ENCODE measurements at regions not wholly inside any gene's neighbourhood (a gene's known extent, or its start where the extent isn't known, plus 50 kb on each side); places are given as distances from the start of the nearest gene placed in this dataset.

- DNase-seq, result no peak
These were observed 1206.0 kb upstream of the C9orf72 start for GRCh38 chr9:28779243-28779642.

DNA sequence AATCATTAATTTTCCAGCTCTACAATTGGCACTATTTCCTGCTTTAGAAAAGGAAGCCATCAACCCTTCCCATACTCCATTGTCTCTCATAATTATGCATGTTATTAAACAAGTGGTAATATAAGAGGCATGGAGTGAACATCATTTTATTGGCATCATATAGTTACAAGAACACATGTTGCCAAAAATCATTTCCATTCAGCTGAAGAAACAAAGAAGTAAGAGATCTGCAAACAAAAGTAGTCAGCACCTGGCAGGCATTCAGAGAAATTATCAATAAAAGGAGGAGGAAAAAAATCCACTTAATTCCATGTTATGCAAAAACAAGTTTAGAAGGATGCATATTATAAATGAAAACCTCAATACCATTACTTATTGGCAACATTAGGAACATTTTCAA lies 1208.2 kb upstream of the C9orf72 start:
- peak; percentile 93 for DNase-seq

- DNase-seq, result no peak
These were observed 1209.3 kb upstream of the C9orf72 start for GRCh38 chr9:28782630-28783029.

GRCh38 chr9:28792716-28793115 lies 1219.4 kb upstream of the C9orf72 start:
- no peak for DNase-seq

DNA sequence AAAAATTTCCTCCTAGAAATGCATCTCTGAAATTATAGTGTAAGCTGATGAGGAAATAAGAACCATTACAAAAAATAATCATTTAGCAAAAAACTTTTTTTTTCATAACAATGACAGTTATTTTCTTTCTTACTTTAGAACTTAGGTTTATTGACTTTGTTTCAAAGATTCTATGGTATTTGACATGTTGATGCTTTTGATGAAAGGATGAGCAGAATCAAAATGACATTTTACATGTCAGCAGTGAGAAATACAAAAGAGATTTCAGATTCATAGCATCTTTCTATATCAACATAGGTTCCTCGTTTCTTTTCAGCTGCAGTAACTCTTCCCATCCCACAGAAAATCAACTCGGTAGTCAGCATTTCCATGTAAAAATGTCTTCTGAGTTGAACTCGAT lies 1226.6 kb upstream of the C9orf72 start:
- DNase-seq, result no peak

DNA sequence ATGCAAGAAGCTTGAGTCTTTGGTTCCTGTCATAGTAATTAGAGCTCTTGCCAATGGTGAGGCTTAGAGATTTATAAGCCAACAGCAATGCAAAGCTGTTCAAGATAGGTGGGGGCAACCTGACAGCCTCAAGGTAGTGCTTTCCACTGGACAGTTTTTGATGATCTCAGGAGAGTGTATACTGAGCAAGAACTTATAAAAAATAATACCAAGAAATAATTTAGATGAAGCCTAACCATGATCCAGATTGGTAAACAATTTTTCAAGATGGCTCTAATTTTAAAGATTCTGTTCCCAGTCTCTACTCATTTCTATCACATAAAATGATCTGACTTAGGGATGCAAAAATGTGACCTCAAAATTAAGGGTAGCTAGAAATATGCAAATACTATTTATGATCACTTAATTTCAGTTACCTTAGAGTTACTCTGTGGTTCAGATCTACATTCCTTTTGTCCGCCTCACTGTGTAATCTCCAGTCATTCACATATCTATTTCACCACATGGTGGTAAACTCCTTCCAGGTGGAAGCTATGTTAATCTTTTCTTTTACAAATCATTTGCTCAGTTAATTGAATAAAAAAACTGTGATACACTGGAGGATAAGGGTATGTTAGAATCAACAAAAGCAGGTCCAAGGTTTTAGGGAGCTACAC lies 1228.0 kb upstream of the C9orf72 start:
- no peak for DNase-seq

DNA sequence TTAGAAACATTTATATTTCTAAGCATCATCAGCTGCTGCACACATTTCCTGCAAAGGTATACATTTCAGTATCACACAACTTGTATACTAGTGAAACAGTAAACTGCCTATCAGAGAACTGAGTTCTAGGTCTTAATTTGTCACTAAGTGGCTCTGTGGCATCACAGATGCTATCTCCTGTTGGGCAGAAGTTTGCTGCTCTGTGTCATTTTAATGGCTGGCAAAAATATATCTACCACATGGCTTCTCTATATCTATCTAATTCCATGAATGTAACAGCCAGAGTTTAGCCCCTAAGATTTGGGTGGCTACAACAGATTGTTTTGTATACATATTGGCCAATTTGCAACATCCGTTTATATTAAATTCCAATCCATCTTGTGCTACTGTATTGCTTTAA lies 1231.9 kb upstream of the C9orf72 start:
- no peak for DNase-seq

GRCh38 chr9:28808042-28808441 lies 1234.8 kb upstream of the C9orf72 start:
- DNase-seq, result no peak

GRCh38 chr9:28810388-28811075 lies 1237.3 kb upstream of the C9orf72 start:
- DNase-seq, result no peak

- DNase-seq, result no peak
These were observed 1247.5 kb upstream of the C9orf72 start for GRCh38 chr9:28820741-28821140.

GRCh38 chr9:28821240-28821639 lies 1248.0 kb upstream of the C9orf72 start:
- DNase-seq, result no peak

- no peak for DNase-seq
These were observed 1251.2 kb upstream of the C9orf72 start for GRCh38 chr9:28824432-28824963.

GRCh38 chr9:28832168-28832770 lies 1259.0 kb upstream of the C9orf72 start:
- DNase-seq, result no peak

DNA sequence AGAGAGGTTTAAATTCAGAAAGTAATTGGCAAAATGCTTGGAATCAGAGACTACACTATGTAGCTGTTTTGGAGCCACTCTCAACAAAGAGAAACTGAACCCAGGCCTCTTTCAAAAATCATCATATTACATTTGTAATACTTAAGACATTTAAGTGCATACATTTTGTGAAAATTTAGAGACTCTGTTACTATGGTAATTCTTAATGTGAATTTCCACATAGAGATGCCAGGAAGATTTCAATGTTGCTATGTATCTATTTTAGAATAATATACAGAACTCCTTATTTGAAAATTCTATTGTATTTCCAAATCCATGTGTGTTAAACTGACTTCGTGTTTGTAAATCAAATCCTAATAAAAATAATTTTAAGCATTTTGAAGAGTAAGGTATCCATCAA lies 1260.9 kb upstream of the C9orf72 start:
- no peak for DNase-seq

DNA sequence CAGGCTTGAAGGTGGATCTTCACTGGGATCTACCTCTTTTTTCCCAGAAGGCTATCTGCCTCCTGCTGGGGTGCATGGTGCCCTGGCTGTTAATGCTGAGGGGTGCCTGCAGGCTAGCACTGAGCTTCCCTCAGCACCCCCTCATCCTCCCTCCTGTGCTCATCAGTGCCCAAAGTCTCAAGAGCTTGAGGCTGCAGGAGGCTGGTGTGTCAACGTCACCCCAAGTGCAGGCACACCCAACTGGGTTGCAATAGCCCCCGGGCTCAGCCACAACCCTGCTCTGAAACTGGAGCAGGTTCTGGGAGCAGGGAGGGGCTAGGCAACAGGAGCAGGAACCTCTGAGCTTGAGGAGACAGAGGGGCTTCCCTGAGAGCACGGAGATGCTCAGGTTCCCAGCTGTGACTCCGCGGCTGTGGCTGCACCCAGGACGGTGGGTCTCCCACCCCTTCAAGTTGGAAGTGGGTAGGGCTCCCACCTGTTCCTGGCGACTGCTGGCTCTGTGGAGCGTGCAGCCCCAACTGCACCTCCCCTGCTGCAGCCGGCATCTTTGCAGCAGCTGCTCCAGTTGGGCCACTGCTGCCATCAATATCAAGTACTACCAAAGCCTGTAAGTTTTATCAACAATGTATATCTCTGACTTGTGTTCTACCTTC lies 1266.6 kb upstream of the C9orf72 start:
- no peak for DNase-seq

DNA sequence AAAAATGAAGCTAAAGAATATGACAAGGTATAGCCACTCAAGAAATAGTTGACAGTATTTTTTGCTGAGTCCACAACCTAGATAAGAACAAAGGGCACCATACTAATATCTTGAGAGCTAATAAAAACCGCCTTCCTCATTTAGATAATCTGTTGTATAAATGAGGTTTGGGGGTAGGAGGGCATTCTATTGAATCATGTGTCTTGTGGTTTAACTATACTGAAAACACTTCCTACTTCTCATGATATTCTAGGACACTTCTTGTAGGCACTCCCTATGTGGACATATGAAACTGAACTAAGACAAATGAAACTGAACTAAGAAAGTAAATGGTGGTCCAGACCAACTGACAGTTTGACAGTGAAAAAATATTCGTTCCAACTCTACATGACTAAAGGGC lies 1268.5 kb upstream of the C9orf72 start:
- no peak for DNase-seq

DNA sequence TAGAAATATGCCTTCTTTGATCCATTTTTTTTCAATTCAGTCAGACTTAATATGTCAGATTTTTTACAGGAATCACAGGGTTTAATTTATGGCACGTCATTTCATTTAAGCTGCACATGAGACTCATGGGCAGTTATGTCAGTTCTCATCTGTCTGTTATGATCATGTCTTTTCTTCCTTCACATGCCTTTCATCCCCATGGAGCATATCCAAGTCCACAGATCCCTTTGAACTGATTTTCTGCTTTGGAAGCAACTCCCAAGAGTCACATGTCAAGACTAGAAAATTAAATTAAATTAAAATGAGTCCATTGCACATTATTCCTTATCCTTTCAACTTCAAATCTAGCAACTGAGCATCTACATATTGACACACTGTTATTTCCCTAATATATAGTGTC lies 1274.0 kb upstream of the C9orf72 start:
- DNase-seq, result no peak

DNA sequence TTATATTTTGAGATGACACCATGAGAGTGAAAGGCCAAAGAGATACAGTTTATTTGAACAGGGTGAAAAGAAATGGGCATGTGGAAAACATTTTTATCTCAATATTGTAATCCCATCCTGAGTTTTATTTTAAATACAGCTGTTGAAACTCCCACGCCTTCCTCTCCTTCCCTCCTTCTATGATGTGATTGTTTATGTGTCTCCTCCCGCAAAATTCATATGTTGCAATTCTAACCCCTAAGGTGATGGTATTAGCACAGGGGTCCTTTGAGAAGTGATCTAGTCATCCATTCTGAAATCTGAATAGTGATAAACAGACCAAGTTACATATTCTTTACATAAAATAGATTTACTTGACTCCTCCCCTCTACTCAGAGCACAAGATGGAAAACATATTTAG lies 1275.4 kb upstream of the C9orf72 start:
- DNase-seq, result no peak

- DNase-seq, result no peak
These were observed 1280.2 kb upstream of the C9orf72 start for GRCh38 chr9:28853477-28853876.

DNA sequence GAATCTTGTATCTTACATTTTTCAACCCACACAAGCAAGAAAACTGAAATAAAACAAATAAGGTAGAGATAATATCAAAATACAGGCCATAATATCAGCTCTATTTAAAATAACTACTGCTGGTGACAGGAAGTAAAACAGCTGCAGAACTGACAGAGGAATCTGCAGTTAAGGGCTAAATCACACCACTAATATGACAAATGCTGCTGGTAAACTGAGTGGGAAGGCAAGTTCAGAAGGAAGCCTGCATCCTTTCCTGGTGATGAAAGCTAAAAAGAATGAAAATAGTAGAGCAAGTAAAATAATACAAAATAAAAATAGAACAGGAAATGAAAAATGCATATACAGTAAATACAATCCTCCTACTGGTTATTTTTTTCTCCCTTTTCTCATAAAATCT lies 1293.7 kb upstream of the C9orf72 start:
- no peak for DNase-seq

- DNase-seq, result no peak
These were observed 1295.1 kb upstream of the C9orf72 start for GRCh38 chr9:28868228-28868990.

DNA sequence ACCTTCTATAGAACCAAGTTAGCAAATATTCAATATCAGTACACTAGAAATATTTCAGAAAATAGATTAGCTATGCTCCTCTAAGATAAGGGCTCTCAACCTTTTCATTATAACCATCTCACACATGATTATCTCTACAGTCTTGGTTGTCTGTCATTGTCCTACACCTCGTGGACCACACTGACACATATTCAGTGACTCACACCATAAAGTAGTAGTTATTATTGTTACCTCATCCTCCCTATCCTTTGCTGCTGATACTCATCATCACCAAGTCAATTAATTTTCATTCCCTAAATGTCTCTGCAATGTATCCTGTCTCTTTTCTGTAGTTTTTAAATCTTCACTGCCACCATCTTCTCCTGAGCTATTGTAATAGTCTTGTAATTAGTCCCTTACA lies 1309.2 kb upstream of the C9orf72 start:
- DNase-seq, result no peak

- no peak for DNase-seq
These were observed 1310.0 kb upstream of the C9orf72 start for GRCh38 chr9:28883234-28883633.

Data from NCI-H1105 (cell line).